Stimulated activated CD4-positive, alpha-beta T cell treated with anti-CD3 and anti-CD28 coated beads, Interleukin-4, amount 100 ng/mL, for 24 hours (primary cell): ENCODE measurements at regions not wholly inside any gene's neighbourhood (a gene's known extent, or its start where the extent isn't known, plus 50 kb on each side); places are given as distances from the start of the nearest gene placed in this dataset.
"Not testable (repeated sequence)": the region's sequence is repeated elsewhere in the genome, so short reads cannot be mapped to it uniquely, and the experiment has no call there.

Source experiments
- DNase-seq: peaks from one replicate; pipeline ENCODE4 v3.0.0-alpha.2; 2020

GRCh38 chr3:153856932-153857331, 264.3 kb upstream of the ARHGEF26 start:
- no peak for DNase-seq

GRCh38 chr3:153864793-153865192, 256.4 kb upstream of the ARHGEF26 start:
- no peak for DNase-seq

- no peak for DNase-seq
Measured at GRCh38 chr3:153866901-153867300, 254.3 kb upstream of the ARHGEF26 start.

GRCh38 chr3:153874348-153874747, 246.8 kb upstream of the ARHGEF26 start:
- not testable (repeated sequence) for DNase-seq

- DNase-seq, result no peak
Measured at GRCh38 chr3:153880493-153880892, 240.7 kb upstream of the ARHGEF26 start.

GRCh38 chr3:153881201-153881600, 240.0 kb upstream of the ARHGEF26 start:
- DNase-seq, result no peak

- no peak for DNase-seq
Measured at GRCh38 chr3:153885359-153885758, 235.8 kb upstream of the ARHGEF26 start.

GRCh38 chr3:153889905-153890334, 231.3 kb upstream of the ARHGEF26 start:
- DNase-seq, result no peak

- no peak for DNase-seq
Measured at GRCh38 chr3:153892126-153892525, 229.1 kb upstream of the ARHGEF26 start.

- DNase-seq, result no peak
Measured at GRCh38 chr3:153894857-153895256, 226.3 kb upstream of the ARHGEF26 start.

GRCh38 chr3:153896197-153896596, 225.0 kb upstream of the ARHGEF26 start:
- DNase-seq, result no peak

- no peak for DNase-seq
Measured at GRCh38 chr3:153897025-153897723, 224.0 kb upstream of the ARHGEF26 start.

GRCh38 chr3:153897842-153898241, 223.3 kb upstream of the ARHGEF26 start:
- no peak for DNase-seq

- DNase-seq, result no peak
Measured at GRCh38 chr3:153901152-153901551, 220.0 kb upstream of the ARHGEF26 start.

- DNase-seq, result no peak
Measured at GRCh38 chr3:153901991-153902390, 219.2 kb upstream of the ARHGEF26 start.

GRCh38 chr3:153903430-153903829, 217.8 kb upstream of the ARHGEF26 start:
- no peak for DNase-seq

GRCh38 chr3:153906366-153906765, 214.8 kb upstream of the ARHGEF26 start:
- DNase-seq, result no peak

- DNase-seq, result no peak
Measured at GRCh38 chr3:153910387-153910786, 210.8 kb upstream of the ARHGEF26 start.

GRCh38 chr3:153911116-153911515, 210.1 kb upstream of the ARHGEF26 start:
- DNase-seq, result no peak

GRCh38 chr3:153919773-153920172, 201.4 kb upstream of the ARHGEF26 start:
- DNase-seq, result no peak

- DNase-seq, result no peak
Measured at GRCh38 chr3:153921826-153922225, 199.4 kb upstream of the ARHGEF26 start.

- no peak for DNase-seq
Measured at GRCh38 chr3:153925841-153926514, 195.2 kb upstream of the ARHGEF26 start.

GRCh38 chr3:153927107-153927506, 194.1 kb upstream of the ARHGEF26 start:
- no peak for DNase-seq

- no peak for DNase-seq
Measured at GRCh38 chr3:153928851-153929250, 192.3 kb upstream of the ARHGEF26 start.

- DNase-seq, result not testable (repeated sequence)
Measured at GRCh38 chr3:153933481-153933880, 187.7 kb upstream of the ARHGEF26 start.
